ENCODE measurements at regions not wholly inside any gene's neighbourhood (a gene's known extent, or its start where the extent isn't known, plus 50 kb on each side); places are given as distances from the start of the nearest gene placed in this dataset.

- no peaks in the 10 kb centered on the region for H3K9me3 ChIP-seq (ENCODE audit: low read length)
- TF ChIP-seq SMC3 (conservative IDR thresholded peaks at IDR 0.05; ENCODE audit: poor library complexity) (no peak), EZH2 (IDR thresholded peaks at IDR 0.05; ENCODE audit: borderline replicate concordance, insufficient read depth, low read length, poor library complexity, severe bottlenecking) (no peak), EP300 (conservative IDR thresholded peaks at IDR 0.05; ENCODE audit: poor library complexity, severe bottlenecking) (no peak), RAD21 (conservative IDR thresholded peaks at IDR 0.05) (no peak), CTCF (IDR thresholded peaks at IDR 0.05; ENCODE audit: poor library complexity, severe bottlenecking) (no peak), POLR2AphosphoS5 (IDR thresholded peaks at IDR 0.05) (no peak)
- TF ChIP-seq, protein P1, sequence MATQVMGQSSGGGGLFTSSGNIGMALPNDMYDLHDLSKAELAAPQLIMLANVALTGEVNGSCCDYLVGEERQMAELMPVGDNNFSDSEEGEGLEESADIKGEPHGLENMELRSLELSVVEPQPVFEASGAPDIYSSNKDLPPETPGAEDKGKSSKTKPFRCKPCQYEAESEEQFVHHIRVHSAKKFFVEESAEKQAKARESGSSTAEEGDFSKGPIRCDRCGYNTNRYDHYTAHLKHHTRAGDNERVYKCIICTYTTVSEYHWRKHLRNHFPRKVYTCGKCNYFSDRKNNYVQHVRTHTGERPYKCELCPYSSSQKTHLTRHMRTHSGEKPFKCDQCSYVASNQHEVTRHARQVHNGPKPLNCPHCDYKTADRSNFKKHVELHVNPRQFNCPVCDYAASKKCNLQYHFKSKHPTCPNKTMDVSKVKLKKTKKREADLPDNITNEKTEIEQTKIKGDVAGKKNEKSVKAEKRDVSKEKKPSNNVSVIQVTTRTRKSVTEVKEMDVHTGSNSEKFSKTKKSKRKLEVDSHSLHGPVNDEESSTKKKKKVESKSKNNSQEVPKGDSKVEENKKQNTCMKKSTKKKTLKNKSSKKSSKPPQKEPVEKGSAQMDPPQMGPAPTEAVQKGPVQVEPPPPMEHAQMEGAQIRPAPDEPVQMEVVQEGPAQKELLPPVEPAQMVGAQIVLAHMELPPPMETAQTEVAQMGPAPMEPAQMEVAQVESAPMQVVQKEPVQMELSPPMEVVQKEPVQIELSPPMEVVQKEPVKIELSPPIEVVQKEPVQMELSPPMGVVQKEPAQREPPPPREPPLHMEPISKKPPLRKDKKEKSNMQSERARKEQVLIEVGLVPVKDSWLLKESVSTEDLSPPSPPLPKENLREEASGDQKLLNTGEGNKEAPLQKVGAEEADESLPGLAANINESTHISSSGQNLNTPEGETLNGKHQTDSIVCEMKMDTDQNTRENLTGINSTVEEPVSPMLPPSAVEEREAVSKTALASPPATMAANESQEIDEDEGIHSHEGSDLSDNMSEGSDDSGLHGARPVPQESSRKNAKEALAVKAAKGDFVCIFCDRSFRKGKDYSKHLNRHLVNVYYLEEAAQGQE (IDR thresholded peaks at IDR 0.05; ENCODE audit: borderline replicate concordance) = no peak
- no peaks in the 10 kb centered on the region for H3K36me3 ChIP-seq (ENCODE audit: insufficient read depth, low read length)
- no peak overlapping the region for H3K9ac ChIP-seq (ENCODE audit: low read length)
- no peak overlapping the region for H3K4me2 ChIP-seq (ENCODE audit: low read length)
- no peaks in the 10 kb centered on the region for H3K27me3 ChIP-seq (ENCODE audit: insufficient read depth, low read depth, low read length)
- no peaks in the 10 kb centered on the region for H3K79me2 ChIP-seq (replicated peaks; ENCODE audit: insufficient read depth, low read length)
- no peaks in the 10 kb centered on the region for H3F3A ChIP-seq (ENCODE audit: insufficient read depth, low read length, poor library complexity, severe bottlenecking)
- H3K9me2 ChIP-seq (ENCODE audit: insufficient read depth, low read length) = no peaks in the 10 kb centered on the region
- H4K20me1 ChIP-seq (ENCODE audit: insufficient read depth) = no peaks in the 10 kb centered on the region
- H3K27ac ChIP-seq (ENCODE audit: low read length) = no peak overlapping the region
- H3K4me3 ChIP-seq (ENCODE audit: low read length) = no peak overlapping the region
- H2AFZ ChIP-seq (ENCODE audit: low read depth, low read length) = no peak overlapping the region
Observed at GRCh38 chr12:5258498-5258897, 173.4 kb upstream of the NTF3 start.

DNA sequence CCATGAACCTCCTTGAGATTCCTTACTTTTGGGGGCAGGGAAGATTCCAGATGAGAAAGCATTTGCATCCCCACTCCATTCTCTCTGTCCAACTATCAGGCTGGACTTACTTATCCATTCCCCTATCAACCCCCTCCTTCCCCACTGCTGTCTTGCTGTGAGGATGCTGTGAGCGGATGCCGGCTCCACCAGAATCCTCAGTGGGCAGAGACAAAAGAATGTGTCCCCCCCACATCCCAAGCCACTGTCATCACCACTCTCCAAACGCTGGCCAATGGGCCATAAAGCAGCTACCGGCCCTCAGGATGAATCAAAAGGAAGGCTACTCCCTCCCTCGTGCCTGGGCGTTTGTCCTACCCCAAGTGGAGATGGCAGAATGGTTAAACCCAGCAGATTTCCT lies 173.0 kb upstream of the NTF3 start:
- Histone ChIP-seq H3K79me2 (replicated peaks; ENCODE audit: insufficient read depth, low read length) (no peaks in the 10 kb centered on the region), H4K20me1 (ENCODE audit: insufficient read depth) (no peaks in the 10 kb centered on the region), H3K9me2 (ENCODE audit: insufficient read depth, low read length) (no peaks in the 10 kb centered on the region), H3F3A (ENCODE audit: insufficient read depth, low read length, poor library complexity, severe bottlenecking) (no peaks in the 10 kb centered on the region), H2AFZ (ENCODE audit: low read depth, low read length) (no peak overlapping the region), H3K9ac (ENCODE audit: low read length) (no peak overlapping the region), H3K27me3 (ENCODE audit: insufficient read depth, low read depth, low read length) (no peaks in the 10 kb centered on the region), H3K27ac (ENCODE audit: low read length) (no peak overlapping the region), H3K4me3 (ENCODE audit: low read length) (no peak overlapping the region), H3K4me2 (ENCODE audit: low read length) (no peak overlapping the region), H3K9me3 (ENCODE audit: low read length) (no peaks in the 10 kb centered on the region), H3K36me3 (ENCODE audit: insufficient read depth, low read length) (no peaks in the 10 kb centered on the region)
- no peak for TF ChIP-seq TAF1 (IDR thresholded peaks at IDR 0.05; ENCODE audit: low read depth)

DNA sequence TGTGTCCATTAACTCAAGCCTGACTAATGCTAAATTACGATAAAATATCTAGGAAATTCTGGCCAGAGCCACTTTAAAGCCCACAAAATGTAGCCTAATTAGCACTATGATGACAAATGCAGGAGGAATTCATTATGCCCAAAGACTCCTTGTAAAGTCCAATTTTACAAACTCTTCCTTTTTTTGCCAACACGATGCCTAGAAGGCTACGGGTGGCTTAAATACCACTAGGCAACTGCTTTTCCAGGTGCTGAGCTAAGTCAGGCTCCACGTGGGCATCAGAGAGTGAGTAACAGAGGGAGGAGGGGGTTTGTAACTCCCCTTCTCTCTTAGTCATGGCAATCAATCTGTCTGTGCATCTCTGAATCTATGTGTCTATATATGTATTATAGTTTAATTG lies 172.4 kb upstream of the NTF3 start:
- H2AFZ ChIP-seq (ENCODE audit: low read depth, low read length) = no peak overlapping the region
- no peak overlapping the region for H3K4me2 ChIP-seq (ENCODE audit: low read length)
- H3K79me2 ChIP-seq (replicated peaks; ENCODE audit: insufficient read depth, low read length) = no peaks in the 10 kb centered on the region
- H3K9me2 ChIP-seq (ENCODE audit: insufficient read depth, low read length) = no peaks in the 10 kb centered on the region
- no peaks in the 10 kb centered on the region for H4K20me1 ChIP-seq (ENCODE audit: insufficient read depth)
- H3K9ac ChIP-seq (ENCODE audit: low read length) = no peak overlapping the region
- H3K9me3 ChIP-seq (ENCODE audit: low read length) = no peaks in the 10 kb centered on the region
- H3F3A ChIP-seq (ENCODE audit: insufficient read depth, low read length, poor library complexity, severe bottlenecking) = no peaks in the 10 kb centered on the region
- H3K4me3 ChIP-seq (ENCODE audit: low read length) = no peak overlapping the region
- no peak overlapping the region for H3K27ac ChIP-seq (ENCODE audit: low read length)
- no peak for TF ChIP-seq MXI1 (conservative IDR thresholded peaks at IDR 0.05; ENCODE audit: poor library complexity, severe bottlenecking)
- TF ChIP-seq TAF1 (IDR thresholded peaks at IDR 0.05; ENCODE audit: low read depth) = no peak
- TF ChIP-seq EP300 (conservative IDR thresholded peaks at IDR 0.05; ENCODE audit: poor library complexity, severe bottlenecking) = no peak
- TF ChIP-seq CTCF (IDR thresholded peaks at IDR 0.05; ENCODE audit: poor library complexity, severe bottlenecking) = no peak
- TF ChIP-seq POLR2AphosphoS5 (IDR thresholded peaks at IDR 0.05) = no peak
- TF ChIP-seq SMC3 (conservative IDR thresholded peaks at IDR 0.05; ENCODE audit: poor library complexity) = no peak
- TF ChIP-seq, protein P1 (IDR thresholded peaks at IDR 0.05; ENCODE audit: borderline replicate concordance) = no peak
- H3K36me3 ChIP-seq (ENCODE audit: insufficient read depth, low read length) = no peaks in the 10 kb centered on the region
- no peaks in the 10 kb centered on the region for H3K27me3 ChIP-seq (ENCODE audit: insufficient read depth, low read depth, low read length)
